ENCODE measurements at regions not wholly inside any gene's neighbourhood (a gene's known extent, or its start where the extent isn't known, plus 50 kb on each side); places are given as distances from the start of the nearest gene placed in this dataset.

DNA sequence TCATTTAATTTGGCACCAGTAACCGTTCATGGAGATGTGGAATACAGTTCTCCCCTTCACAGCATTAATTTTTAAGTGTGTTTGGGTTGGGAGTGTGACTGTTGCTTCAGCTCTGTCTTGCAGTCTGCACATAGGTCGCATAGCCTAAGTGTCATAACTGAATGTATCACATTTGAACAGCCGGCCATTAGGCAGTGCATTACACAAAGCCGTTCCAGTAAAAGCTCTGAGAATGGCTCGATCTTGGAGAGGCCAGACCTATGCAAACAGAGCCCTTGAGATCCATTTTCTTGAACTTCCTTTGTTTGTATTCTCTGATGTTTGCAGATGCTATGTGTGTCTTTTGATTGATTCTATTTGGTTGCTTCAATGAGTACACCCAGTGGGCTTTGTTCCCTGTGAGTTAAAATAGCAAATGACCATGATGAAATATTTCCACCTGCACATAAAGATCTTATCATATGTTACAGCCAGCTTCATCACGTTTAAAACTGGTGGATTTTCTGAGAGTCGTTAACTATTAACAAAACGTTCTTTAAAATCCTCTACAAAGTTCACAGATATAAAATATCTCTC lies 1104.9 kb upstream of the SLC10A2 start:
- H3K27me3 ChIP-seq (ENCODE audit: control insufficient read depth, insufficient read depth, low read length), result no peaks in the 10 kb centered on the region
- H3K36me3 ChIP-seq (ENCODE audit: control insufficient read depth, insufficient read depth, low read length), result no peaks in the 10 kb centered on the region
- FAIRE-seq, result no peak
- TF ChIP-seq, protein P1, sequence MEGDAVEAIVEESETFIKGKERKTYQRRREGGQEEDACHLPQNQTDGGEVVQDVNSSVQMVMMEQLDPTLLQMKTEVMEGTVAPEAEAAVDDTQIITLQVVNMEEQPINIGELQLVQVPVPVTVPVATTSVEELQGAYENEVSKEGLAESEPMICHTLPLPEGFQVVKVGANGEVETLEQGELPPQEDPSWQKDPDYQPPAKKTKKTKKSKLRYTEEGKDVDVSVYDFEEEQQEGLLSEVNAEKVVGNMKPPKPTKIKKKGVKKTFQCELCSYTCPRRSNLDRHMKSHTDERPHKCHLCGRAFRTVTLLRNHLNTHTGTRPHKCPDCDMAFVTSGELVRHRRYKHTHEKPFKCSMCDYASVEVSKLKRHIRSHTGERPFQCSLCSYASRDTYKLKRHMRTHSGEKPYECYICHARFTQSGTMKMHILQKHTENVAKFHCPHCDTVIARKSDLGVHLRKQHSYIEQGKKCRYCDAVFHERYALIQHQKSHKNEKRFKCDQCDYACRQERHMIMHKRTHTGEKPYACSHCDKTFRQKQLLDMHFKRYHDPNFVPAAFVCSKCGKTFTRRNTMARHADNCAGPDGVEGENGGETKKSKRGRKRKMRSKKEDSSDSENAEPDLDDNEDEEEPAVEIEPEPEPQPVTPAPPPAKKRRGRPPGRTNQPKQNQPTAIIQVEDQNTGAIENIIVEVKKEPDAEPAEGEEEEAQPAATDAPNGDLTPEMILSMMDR (IDR thresholded peaks at IDR 0.05; ENCODE audit: insufficient read depth, low read length, severe bottlenecking), result no peak
- no peak overlapping the region for H3K4me3 ChIP-seq (ENCODE audit: low read depth, low read length)
- no peak for DNase-seq (ENCODE audit: low read depth)

DNA sequence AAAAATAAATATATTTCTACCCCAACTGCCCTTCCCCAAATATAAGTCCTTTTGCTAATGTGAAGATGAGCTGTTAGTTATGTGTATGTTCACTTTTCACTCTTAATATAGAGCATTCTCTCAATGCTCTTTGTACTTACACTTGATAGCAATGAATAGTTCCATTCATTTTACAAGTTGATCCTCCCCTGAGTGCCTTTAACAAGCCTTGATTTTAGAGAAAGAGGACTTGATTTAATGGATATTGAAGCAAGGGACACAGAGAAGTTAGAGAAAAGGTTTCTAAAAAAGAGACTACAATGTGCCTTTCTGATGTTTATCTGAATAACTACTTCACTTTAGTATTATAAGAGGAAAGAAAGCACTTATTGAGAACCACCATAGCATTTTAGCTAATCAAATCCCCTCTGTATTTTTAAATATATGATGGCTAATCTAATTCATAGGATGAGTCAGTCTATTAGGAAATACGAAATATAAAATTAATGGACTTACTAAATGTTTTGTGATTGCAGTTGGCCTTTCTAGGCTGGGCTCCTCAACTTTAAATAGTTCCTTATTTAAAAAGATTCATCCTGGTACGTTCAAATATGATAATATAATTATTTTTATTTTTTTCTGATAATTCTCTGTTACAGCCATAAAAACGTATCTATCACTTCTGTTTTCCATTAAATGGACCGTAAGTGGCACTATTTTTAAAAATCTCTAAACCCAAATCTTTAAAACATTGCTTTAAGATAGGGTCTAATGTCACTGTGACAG lies 1097.8 kb upstream of the SLC10A2 start:
- H3K27me3 ChIP-seq (ENCODE audit: control insufficient read depth, insufficient read depth, low read length), result no peaks in the 10 kb centered on the region
- TF ChIP-seq, protein P1 (IDR thresholded peaks at IDR 0.05; ENCODE audit: insufficient read depth, low read length, severe bottlenecking), result no peak
- no peak overlapping the region for H3K4me3 ChIP-seq (ENCODE audit: low read depth, low read length)
- H3K36me3 ChIP-seq (ENCODE audit: control insufficient read depth, insufficient read depth, low read length), result no peaks in the 10 kb centered on the region
- no peak for FAIRE-seq
- DNase-seq (ENCODE audit: low read depth), result no peak

DNA sequence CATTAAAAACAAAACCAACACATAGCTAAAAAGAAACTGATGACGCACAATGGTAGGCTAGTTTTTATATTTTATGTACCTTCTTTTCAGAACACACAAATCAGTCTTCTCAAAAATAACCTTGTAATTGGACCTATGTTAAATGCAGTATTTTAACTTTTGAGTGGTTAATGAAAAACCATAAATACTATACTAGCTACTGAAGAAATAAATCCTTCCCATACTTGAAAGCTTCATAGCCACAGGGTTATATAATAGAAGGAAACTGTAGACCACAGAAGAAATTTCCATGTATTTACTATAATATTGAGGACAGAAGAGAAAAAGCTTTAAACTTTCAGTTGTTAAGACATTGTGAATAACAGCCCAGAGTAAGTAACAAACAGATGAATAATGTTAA lies 1094.3 kb upstream of the SLC10A2 start:
- H3K27me3 ChIP-seq (ENCODE audit: control insufficient read depth, insufficient read depth, low read length), result no peaks in the 10 kb centered on the region
- FAIRE-seq (no peak), DNase-seq (ENCODE audit: low read depth) (no peak)
- no peaks in the 10 kb centered on the region for H3K36me3 ChIP-seq (ENCODE audit: control insufficient read depth, insufficient read depth, low read length)
- no peak overlapping the region for H3K4me3 ChIP-seq (ENCODE audit: low read depth, low read length)
- TF ChIP-seq, protein P1 (IDR thresholded peaks at IDR 0.05; ENCODE audit: insufficient read depth, low read length, severe bottlenecking), result no peak

DNA sequence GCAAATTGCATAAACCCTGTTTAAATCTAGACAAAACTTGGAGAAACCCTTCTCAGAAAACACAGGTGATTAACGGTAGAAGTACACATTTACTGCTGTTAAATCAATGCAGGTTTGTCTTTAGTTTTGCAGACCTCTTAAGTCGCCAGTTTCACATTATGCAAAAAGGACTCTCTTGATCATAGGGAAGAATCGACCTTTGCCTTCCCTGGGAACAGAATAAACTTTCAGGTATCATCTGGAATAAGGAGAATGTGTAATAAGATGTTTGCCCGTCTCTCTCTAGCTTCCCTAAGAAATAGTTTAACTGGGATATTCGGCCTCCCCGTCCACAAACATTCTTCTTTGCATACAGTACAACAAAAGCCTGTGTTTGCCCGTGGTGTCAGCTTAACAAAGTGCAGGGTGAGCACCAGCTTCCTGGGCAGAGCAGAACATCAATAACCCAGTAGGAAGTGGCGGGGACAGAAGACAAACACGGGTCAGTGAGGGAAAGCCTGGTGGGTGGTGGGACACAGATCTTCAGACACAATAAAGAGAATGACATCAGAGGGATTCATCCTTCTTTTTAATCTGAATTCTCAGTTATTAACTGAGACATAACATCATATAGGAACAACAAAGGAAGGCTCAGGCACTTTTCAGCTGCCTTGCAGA lies 1077.7 kb upstream of the SLC10A2 start:
- Histone ChIP-seq H3K36me3 (ENCODE audit: control insufficient read depth, insufficient read depth, low read length) (no peaks in the 10 kb centered on the region), H3K27me3 (ENCODE audit: control insufficient read depth, insufficient read depth, low read length) (no peaks in the 10 kb centered on the region), H3K4me3 (ENCODE audit: low read depth, low read length) (no peak overlapping the region)
- TF ChIP-seq, protein P1 (IDR thresholded peaks at IDR 0.05; ENCODE audit: insufficient read depth, low read length, severe bottlenecking), result no peak
- FAIRE-seq (no peak), DNase-seq (ENCODE audit: low read depth) (no peak)

DNA sequence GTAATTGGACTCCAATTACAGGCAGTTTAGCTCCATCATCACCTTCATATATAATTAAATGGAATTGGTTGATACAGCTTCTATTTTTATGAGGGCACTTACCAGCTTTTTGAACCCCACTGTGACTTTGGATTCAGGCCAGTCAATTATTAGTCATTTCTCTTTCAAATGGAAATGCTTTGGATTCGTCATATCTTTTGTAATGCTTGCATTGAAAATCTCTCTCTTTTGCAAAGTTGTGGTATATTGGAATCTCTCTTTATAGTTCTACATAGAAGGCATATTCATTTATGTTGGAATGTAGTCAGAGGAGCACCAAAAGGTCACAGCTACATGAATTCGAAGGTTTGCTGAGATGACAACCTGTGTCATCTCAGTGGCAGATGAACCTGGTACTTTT lies 1074.3 kb upstream of the SLC10A2 start:
- no peaks in the 10 kb centered on the region for H3K36me3 ChIP-seq (ENCODE audit: control insufficient read depth, insufficient read depth, low read length)
- DNase-seq (ENCODE audit: low read depth) (peak; percentile 48), FAIRE-seq (no peak)
- no peak overlapping the region for H3K4me3 ChIP-seq (ENCODE audit: low read depth, low read length)
- H3K27me3 ChIP-seq (ENCODE audit: control insufficient read depth, insufficient read depth, low read length), result no peaks in the 10 kb centered on the region
- TF ChIP-seq, protein P1 (IDR thresholded peaks at IDR 0.05; ENCODE audit: insufficient read depth, low read length, severe bottlenecking), result no peak
